Vagina (tissue), 2 donors: ENCODE measurements at regions not wholly inside any gene's neighbourhood (a gene's known extent, or its start where the extent isn't known, plus 50 kb on each side); places are given as distances from the start of the nearest gene placed in this dataset.

ENCODE experiments used
- DNase-seq, 2 donors: peaks; one replicate each; pipeline ENCODE4 v3.0.0-alpha.2; 2017; ENCODE audit errors: extremely low spot score in 2 of 2
- H3K27ac ChIP-seq: fragments of 200-600 bp; sonication (generic); one replicate; pipeline ENCODE4 v1.5.1; 2019
- H3K27me3 ChIP-seq: fragments of 200-600 bp; sonication (generic); one replicate; pipeline ENCODE4 v1.5.1; 2019
- H3K36me3 ChIP-seq, 2 donors: fragments of 200-600 bp; sonication (generic); one replicate each; pipeline ENCODE4 v1.5.1; 2017 to 2019
- H3K4me1 ChIP-seq: fragments of 200-600 bp; sonication (generic); one replicate; pipeline ENCODE4 v1.5.1; 2019
- H3K4me3 ChIP-seq, 2 donors: fragments of 200-600 bp; sonication (generic); 1 replicate in 1 of 2; 2 replicates in 1 of 2; pipeline ENCODE4 v1.5.1; 2016 to 2019
- H3K9me3 ChIP-seq: fragments of 200-600 bp; sonication (generic); one replicate; pipeline ENCODE4 v1.5.1; 2019
- POLR2A ChIP-seq, 2 donors: fragments of 450-650 bp; IDR thresholded peaks; one replicate each; pipeline ENCODE4 v1.6.1; 2017; ENCODE audit warnings: antibody characterized with exemption in 2 of 2, mild to moderate bottlenecking in 2 of 2, moderate library complexity in 2 of 2
- POLR2AphosphoS5 ChIP-seq, 2 donors: sonication (generic); formaldehyde crosslinking; IDR thresholded peaks; one replicate each; pipeline ENCODE4 v1.9.0; 2017; ENCODE audit warnings: antibody characterized with exemption in 2 of 2, mild to moderate bottlenecking in 2 of 2, low read depth in 1 of 2; ENCODE audit not compliant: insufficient read depth in 1 of 2
- intact Hi-C: fragments of 100-400 bp; cut with DNase I; formaldehyde crosslinking; loops from one replicate; pipeline ENCODE4 v1.15.1; 2023
- TF ChIP-seq, protein P1 (sequence below), 3 experiments: fragments of 450-650 bp in 2 of 3; fragments of 200-600 bp in 1 of 3; sonication (generic) in 1 of 3; IDR thresholded peaks; one replicate each; pipeline ENCODE4 v1.5.1; 2017 to 2019; ENCODE audit warnings: antibody characterized with exemption in 3 of 3, mild to moderate bottlenecking in 2 of 3, moderate library complexity in 2 of 3

DNA sequence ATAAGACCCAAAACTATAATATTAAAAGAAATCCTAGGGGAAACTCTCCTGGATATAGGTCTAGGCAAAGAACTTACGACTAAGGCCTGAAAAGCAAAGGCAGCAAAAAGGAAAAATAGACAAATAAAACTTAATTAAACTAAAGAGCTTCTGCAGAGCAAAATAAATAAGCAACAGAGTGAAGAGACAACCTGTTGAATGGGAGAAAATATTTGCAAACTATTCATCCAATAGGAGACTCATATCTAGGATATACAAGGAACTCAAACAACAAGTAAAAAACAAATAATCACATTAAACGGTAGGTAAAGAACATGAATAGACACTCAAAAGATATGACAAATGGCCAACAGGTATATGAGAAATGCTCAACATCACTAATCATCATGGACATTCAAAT is 318.6 kb downstream of the CSNK1G3 start:
- Histone ChIP-seq H3K4me1 (no peaks in the 10 kb centered on the region), H3K27me3 (no peaks in the 10 kb centered on the region), H3K36me3 (no peaks in the 10 kb centered on the region), H3K9me3 (no peaks in the 10 kb centered on the region), H3K27ac (no peak overlapping the region), H3K4me3 (no peak overlapping the region)
- DNase-seq: no peak
- intact Hi-C loops: no loop called here
- TF ChIP-seq, protein P1, sequence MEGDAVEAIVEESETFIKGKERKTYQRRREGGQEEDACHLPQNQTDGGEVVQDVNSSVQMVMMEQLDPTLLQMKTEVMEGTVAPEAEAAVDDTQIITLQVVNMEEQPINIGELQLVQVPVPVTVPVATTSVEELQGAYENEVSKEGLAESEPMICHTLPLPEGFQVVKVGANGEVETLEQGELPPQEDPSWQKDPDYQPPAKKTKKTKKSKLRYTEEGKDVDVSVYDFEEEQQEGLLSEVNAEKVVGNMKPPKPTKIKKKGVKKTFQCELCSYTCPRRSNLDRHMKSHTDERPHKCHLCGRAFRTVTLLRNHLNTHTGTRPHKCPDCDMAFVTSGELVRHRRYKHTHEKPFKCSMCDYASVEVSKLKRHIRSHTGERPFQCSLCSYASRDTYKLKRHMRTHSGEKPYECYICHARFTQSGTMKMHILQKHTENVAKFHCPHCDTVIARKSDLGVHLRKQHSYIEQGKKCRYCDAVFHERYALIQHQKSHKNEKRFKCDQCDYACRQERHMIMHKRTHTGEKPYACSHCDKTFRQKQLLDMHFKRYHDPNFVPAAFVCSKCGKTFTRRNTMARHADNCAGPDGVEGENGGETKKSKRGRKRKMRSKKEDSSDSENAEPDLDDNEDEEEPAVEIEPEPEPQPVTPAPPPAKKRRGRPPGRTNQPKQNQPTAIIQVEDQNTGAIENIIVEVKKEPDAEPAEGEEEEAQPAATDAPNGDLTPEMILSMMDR (IDR thresholded peaks at IDR 0.05): no peak
- TF ChIP-seq POLR2A (IDR thresholded peaks at IDR 0.05) (no peak), POLR2AphosphoS5 (IDR thresholded peaks at IDR 0.05; ENCODE audit: insufficient read depth in 1 of 2, low read depth in 1 of 2) (no peak)

DNA sequence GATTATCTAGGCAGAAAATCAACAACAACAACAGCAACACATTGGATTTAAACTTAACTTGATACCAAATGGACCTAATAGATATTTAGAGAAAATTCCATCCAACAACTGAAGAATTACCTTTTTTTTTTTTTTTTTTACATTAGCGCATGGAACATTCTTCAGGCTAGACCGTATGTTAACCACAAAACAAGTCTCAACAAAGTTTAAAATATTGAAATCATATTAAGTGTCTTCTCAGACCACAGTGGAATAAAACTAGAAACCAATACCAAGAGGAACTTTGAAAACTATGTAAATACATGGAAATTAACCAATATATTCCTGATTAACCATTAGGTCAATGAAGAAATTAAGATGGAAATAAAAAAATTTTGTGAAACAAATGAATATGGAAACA is 315.8 kb downstream of the CSNK1G3 start:
- intact Hi-C loops: no loop called here
- H3K27me3 ChIP-seq: no peaks in the 10 kb centered on the region
- no peaks in the 10 kb centered on the region for H3K36me3 ChIP-seq
- H3K4me1 ChIP-seq: no peaks in the 10 kb centered on the region
- no peak for TF ChIP-seq POLR2A (IDR thresholded peaks at IDR 0.05)
- H3K4me3 ChIP-seq: no peak overlapping the region
- no peak for DNase-seq
- no peaks in the 10 kb centered on the region for H3K9me3 ChIP-seq
- H3K27ac ChIP-seq: no peak overlapping the region

DNA sequence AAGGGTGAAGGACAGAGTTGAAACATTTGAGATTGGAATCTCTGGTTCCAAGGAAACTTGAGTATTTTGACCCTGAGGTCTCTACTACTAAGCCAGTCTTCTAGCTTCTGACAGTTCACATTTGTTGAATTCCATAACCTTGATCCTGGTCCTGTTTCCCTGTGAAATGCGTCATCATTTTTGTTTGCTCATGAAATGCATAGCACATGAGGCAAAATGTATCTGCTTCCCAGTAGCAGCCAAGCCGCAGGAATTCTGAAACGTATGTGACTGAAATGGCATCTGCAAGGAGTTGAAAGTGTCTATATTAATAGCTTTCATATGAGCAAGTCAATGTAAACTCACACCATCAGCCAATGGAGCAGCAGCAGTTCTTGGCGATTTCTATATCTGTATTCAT is 307.9 kb downstream of the CSNK1G3 start:
- DNase-seq: no peak
- Histone ChIP-seq H3K4me3 (no peak overlapping the region), H3K27ac (no peak overlapping the region), H3K4me1 (peaks cover 2% of the 10 kb centered on the region), H3K27me3 (no peaks in the 10 kb centered on the region), H3K36me3 (no peaks in the 10 kb centered on the region), H3K9me3 (no peaks in the 10 kb centered on the region)
- intact Hi-C loops: no loop called here
- TF ChIP-seq POLR2AphosphoS5 (IDR thresholded peaks at IDR 0.05; ENCODE audit: insufficient read depth in 1 of 2, low read depth in 1 of 2) (no peak), POLR2A (IDR thresholded peaks at IDR 0.05) (no peak)
- TF ChIP-seq, protein P1 (IDR thresholded peaks at IDR 0.05): no peak

DNA sequence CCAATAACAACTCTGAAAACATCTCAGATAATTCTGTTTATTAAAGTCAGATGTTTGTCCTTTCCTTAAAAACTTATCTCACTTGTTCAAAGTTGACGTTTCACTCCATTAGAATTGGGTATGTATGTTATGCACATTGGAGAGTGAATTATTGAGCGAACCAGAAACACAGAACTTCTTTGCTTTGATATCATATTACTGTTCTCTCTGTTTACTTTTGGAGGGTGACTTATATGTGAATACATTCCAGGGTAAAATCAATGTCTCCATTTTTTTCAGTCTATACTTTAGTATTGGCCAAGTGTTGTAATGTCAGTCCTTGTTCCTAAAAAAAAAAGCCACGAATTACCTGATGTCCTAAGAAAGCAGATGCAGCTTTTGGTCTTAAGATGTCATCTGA is 307.4 kb downstream of the CSNK1G3 start:
- Histone ChIP-seq H3K9me3 (no peaks in the 10 kb centered on the region), H3K4me3 (no peak overlapping the region), H3K36me3 (no peaks in the 10 kb centered on the region), H3K27ac (no peak overlapping the region), H3K27me3 (no peaks in the 10 kb centered on the region), H3K4me1 (peaks cover 7% of the 10 kb centered on the region)
- no peak for TF ChIP-seq POLR2AphosphoS5 (IDR thresholded peaks at IDR 0.05; ENCODE audit: insufficient read depth in 1 of 2, low read depth in 1 of 2)
- TF ChIP-seq, protein P1 (IDR thresholded peaks at IDR 0.05): no peak
- TF ChIP-seq POLR2A (IDR thresholded peaks at IDR 0.05): no peak
- intact Hi-C loops: no loop called here
- no peak for DNase-seq

DNA sequence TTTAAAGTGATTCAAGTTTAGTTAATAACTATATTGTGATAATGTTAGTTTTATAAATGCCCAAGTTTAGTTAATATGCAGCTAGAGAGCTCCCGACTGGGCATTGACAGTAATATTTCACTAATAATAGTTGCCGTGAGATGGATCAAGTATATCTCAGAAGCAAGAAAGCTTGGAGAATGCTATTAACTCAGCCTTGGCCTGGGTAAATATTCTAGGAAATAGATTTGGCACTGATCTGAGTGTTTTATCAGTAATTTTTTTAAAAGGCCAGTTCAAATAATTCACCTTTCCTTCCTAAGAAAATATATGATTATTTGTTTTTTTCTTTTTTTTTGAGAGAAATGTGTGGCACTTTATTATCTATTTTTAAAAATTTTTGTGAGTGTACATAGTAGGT is 305.3 kb downstream of the CSNK1G3 start:
- TF ChIP-seq POLR2A (IDR thresholded peaks at IDR 0.05) (no peak), POLR2AphosphoS5 (IDR thresholded peaks at IDR 0.05; ENCODE audit: insufficient read depth in 1 of 2, low read depth in 1 of 2) (no peak)
- TF ChIP-seq, protein P1 (IDR thresholded peaks at IDR 0.05): no peak
- Histone ChIP-seq H3K4me3 (no peak overlapping the region), H3K27me3 (no peaks in the 10 kb centered on the region), H3K9me3 (no peaks in the 10 kb centered on the region), H3K4me1 (peaks cover 14% of the 10 kb centered on the region), H3K27ac (no peak overlapping the region), H3K36me3 (no peaks in the 10 kb centered on the region)
- no peak for DNase-seq
- intact Hi-C loops: no loop called here
